ENCODE measurements at regions not wholly inside any gene's neighbourhood (a gene's known extent, or its start where the extent isn't known, plus 50 kb on each side); places are given as distances from the start of the nearest gene placed in this dataset.
"Not testable (repeated sequence)": the region's sequence is repeated elsewhere in the genome, so short reads cannot be mapped to it uniquely, and the experiment has no call there.

- DNase-seq (ENCODE audit: low spot score): not testable (repeated sequence)
Measured at GRCh38 chr6:49097664-49098063, 365.4 kb downstream of the MMUT start.

GRCh38 chr6:49097116-49097515 is 365.9 kb downstream of the MMUT start:
- no peak for DNase-seq (ENCODE audit: low spot score)

GRCh38 chr6:49088631-49089030 is 374.4 kb downstream of the MMUT start:
- no peak for DNase-seq (ENCODE audit: low spot score)

GRCh38 chr6:49087369-49087768 is 375.7 kb downstream of the MMUT start:
- DNase-seq (ENCODE audit: low spot score): no peak

- no peak for DNase-seq (ENCODE audit: low spot score)
Measured at GRCh38 chr6:49082611-49083010, 380.4 kb downstream of the MMUT start.

GRCh38 chr6:49072885-49073620 is 390.0 kb downstream of the MMUT start:
- no peak for DNase-seq (ENCODE audit: low spot score)

- DNase-seq (ENCODE audit: low spot score): no peak
Measured at GRCh38 chr6:49072146-49072545, 390.9 kb downstream of the MMUT start.

GRCh38 chr6:49070411-49070810 is 392.6 kb downstream of the MMUT start:
- no peak for DNase-seq (ENCODE audit: low spot score)

GRCh38 chr6:49054311-49054710 is 408.7 kb downstream of the MMUT start:
- DNase-seq (ENCODE audit: low spot score): no peak

GRCh38 chr6:49052901-49053300 is 410.2 kb downstream of the MMUT start:
- DNase-seq (ENCODE audit: low spot score): no peak

- no peak for DNase-seq (ENCODE audit: low spot score)
Measured at GRCh38 chr6:49051281-49051680, 411.8 kb downstream of the MMUT start.

GRCh38 chr6:49050584-49050983 is 412.5 kb downstream of the MMUT start:
- no peak for DNase-seq (ENCODE audit: low spot score)

- no peak for DNase-seq (ENCODE audit: low spot score)
Measured at GRCh38 chr6:49038294-49038822, 424.7 kb downstream of the MMUT start.

GRCh38 chr6:49030251-49031020 is 432.6 kb downstream of the MMUT start:
- no peak for DNase-seq (ENCODE audit: low spot score)

GRCh38 chr6:49027644-49028043 is 435.4 kb downstream of the MMUT start:
- DNase-seq (ENCODE audit: low spot score): no peak

GRCh38 chr6:49025273-49026240 is 437.5 kb downstream of the MMUT start:
- no peak for DNase-seq (ENCODE audit: low spot score)

GRCh38 chr6:49004801-49005200 is 458.3 kb downstream of the MMUT start:
- no peak for DNase-seq (ENCODE audit: low spot score)

GRCh38 chr6:49003348-49003747 is 459.7 kb downstream of the MMUT start:
- DNase-seq (ENCODE audit: low spot score): no peak

GRCh38 chr6:49001856-49002541 is 461.1 kb downstream of the MMUT start:
- no peak for DNase-seq (ENCODE audit: low spot score)

- DNase-seq (ENCODE audit: low spot score): no peak
Measured at GRCh38 chr6:48998574-48998973, 464.5 kb downstream of the MMUT start.

GRCh38 chr6:48996461-48997119 is 466.5 kb downstream of the MMUT start:
- DNase-seq (ENCODE audit: low spot score): no peak
